Femur (tissue), 1 donor: ENCODE measurements at regions not wholly inside any gene's neighbourhood (a gene's known extent, or its start where the extent isn't known, plus 50 kb on each side); places are given as distances from the start of the nearest gene placed in this dataset.
"Not testable (repeated sequence)": the region's sequence is repeated elsewhere in the genome, so short reads cannot be mapped to it uniquely, and the experiment has no call there.

Experiments
- DNase-seq: peaks from one replicate; pipeline ENCODE4 v3.0.0-alpha.2; 2017

DNA sequence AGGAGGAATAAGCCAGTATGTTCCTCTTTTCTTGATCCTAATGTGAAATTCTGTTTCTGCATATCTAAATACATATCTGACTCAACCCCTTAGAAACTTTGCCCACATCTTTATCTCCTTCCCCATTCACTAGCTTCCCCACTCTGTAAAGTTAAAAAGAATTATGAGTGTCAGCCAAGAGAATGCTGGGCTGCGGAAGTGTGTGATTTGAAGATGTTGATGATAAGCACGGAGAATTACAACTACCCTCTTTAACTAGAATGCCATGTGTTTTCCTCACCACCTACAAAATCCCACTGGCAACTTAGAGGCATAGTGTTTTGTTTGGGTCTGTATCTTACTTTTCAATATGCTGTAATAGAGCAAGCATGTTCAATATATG is 490.4 kb upstream of the FANCL start:
- no peak for DNase-seq

DNA sequence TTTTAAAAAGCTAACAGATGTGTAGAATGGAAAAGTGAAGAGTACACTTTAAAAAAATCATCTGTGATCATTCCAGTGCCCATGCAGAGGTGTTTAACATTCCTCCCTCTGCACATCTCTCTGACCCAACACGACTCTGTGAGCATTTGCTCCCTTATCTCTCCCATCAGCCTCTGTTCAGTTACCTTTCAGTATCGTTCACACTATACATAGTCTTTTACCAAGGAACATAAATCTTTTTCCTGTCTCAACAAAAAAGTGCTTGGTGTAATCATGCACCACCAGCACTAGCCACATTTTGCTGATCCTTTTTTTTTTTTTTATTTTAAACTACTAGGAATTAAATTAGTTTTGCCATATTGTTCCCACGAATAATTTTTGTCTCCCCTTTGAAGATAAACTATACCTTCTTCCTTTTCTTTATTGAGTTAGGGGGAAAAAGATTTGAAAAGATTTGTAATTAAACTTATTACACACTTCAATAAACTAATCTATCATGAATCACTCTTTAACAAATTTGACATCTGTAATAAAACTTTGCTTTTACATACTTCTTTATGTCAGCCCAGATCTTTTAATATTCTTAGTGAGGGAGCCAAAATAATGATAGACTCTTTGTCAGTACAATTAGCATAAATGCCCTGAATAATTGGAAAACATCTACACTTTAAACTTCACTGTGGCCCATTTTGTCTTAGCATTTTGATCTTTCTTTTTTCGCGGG is 489.8 kb upstream of the FANCL start:
- DNase-seq = no peak

DNA sequence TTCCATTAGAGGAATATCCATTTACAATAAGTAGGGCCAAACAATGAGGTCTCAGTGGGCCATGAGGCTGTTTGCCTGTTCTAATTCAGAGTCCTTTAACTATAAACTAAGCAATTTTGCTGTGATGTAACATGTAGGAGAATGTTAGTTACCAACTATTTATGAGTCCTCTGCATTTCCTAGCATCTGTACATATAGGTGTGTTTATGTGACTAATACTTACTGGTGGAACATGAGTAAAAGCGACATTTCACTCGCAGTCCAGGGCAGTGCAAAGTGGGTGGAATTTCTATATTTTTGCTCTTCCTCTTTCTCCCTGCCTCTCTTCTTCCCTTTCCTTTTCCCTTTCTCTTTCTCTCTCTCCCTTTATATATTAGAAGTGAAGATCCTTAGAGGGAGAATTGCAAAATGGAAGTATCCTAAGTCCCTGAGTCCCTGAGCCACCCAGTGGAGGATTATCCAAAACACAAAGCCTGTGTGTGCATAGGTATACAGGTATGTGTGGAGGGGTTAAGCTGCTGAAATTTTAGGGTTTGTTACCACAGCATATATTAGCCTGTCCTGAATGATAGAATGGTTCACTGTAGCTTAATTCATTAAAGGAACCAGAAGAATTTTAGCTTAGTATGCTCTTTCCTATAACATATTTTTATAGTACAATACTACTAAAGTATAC is 487.0 kb upstream of the FANCL start:
- DNase-seq = no peak

DNA sequence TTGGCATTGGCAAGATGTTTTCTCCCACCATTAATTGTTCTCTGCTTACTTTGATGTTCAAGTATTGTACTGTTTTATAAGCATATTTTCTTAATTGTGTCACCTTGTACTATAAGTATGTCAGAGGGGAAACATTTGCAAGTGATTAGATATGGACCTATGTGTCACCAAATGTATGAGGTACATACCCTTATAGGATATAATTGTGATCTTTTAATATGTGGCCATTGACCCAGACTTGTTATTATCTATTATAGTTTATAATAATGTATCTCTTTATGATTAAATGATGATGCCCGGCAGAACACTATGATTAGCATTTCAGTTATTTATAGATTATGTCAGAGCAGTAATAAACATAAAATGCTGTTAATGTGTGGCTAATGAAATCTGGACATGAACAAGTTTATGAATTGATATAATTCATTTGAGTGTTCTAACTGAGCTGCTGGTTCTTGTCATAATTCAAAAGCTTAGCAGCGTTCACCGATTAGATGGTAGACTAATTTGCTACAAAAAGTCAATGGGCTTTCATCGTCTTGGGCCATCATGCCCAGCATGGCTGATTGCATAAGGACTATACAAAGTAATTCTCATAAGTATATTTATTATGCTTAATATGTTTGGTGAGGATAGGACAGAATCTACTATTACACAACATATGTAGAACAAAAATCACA is 480.9 kb upstream of the FANCL start:
- no peak for DNase-seq

DNA sequence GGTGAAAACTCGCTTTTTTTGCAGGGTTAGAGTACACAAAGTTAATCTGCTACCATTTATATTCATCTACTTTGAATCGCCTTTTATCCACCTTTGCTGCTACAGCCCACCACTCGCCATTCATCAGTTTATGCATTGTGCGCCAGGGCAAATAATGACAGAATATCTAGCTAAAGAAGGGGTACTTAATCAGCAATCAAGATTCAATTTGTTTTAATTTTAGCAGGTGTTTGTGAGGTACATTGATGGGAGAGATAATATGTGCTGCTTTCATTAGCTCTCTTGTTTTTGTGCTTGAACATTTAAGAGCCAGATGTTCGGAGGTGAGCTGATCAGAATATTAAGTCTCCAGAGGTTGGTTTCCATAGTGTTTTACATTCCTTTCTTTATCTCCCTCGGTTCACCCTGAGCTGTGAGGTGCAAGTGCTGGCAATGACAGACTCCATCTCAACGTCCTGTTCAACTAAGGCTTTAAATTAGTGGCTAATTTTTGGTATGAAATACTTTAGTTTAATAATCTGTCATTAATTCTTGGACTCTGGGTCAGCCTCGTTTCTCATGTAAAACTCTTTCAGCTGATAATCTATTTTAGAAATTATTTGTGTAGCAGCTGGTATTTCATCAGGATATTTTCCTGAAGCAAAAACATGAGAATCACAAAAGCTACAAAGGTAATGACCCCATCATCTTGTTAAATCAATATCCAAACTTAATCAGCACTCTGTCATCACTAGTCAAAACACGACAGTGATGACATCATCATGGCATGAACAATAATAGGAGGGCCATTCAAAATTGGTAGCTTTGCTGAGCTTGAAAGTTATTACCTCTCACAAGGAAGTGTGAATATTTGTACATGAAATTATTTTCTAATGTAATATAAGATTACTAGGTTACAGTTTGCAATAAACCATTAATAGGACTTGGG is 479.9 kb upstream of the FANCL start:
- DNase-seq = no peak

DNA sequence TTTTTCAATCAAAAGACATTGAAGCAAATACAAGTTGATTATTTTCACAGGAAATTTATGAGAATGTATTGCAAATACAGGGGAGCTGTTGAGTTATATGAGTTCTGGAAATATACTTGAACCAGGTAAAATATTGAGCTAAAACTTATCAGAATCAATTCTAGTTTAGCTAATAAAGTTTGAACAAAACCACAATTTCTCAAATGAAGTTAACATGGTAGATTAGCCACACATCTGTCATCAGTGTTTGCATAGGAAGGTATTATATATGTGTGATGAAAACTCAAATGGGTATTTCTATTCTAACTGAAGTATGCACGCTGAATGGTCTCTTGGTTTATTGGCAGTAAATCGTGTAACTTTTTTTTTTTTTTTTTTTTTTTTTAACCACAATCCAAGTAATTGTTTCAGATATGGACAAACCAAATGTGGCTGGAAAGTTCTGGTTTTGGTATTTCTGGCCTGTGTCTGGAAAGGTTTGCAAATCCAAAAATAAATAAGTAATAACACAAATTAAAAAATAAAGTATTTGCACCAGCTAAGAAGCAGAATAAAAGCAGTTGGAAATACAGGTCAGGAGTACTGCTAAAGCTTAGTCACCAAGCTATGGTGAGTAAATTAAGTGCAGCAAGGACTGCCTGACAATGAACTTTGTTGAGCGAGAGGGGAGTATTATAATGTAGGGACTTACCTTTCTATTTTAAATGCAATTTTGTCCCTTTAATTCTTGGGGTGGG is 479.1 kb upstream of the FANCL start:
- no peak for DNase-seq

DNA sequence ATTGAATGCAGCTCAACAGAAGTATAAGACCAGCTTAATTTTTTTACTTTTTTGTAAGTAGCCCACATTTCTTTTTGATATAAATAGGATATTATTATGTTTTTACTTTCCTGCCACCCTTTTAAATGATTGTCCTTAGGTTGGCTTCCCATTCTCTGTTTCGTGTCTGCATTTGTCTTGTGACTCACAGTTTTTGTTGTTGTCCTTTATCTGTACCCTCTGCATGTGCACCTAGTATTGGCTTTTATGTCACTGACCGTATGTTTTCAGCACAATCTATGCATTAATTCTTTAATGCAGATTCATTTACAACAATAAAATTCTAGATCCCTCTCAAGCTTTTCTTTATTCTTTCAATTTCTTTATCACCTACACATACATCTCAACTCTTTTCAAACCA is 474.2 kb upstream of the FANCL start:
- DNase-seq = no peak

DNA sequence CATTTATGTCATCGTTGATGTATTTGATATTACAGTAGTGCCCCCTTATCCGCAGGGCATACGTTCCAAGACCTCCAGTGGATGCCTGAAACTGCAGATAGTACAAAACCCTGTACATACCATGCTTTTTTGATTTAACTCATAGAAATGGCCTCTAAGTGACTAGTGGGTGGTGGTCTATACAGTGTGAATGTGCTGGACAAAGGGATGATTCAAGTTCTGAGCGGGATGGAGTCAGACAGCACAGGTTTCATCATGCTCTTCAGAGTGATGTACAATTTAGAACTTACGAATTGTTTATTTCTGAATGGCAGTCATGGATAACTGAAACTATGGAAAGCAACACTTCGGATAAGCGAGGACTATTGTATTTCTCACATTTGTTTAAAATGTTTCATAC is 473.1 kb upstream of the FANCL start:
- DNase-seq = no peak

DNA sequence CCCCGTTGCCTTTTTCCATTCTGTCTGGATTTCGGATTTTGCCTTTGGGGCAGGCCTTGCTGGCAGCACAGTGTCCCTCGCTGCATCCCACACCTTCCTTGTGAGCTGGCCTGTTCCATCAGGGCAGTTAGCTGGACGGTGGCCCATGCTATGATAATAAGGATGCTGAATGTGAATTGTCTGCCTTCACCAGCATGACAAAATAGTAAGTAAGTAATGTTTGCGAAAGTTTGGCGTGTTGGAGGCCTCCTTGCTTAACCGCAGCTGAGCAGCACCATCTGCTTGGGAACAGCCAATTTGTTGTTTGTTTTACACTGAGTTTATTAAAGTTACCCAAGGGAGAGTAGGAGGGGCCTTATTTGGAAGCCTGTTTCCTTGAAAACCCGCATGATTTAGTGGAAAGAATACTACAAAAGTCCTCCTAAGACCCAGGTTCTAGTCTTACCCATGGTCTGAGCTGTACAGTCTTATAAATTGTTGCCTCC is 469.7 kb upstream of the FANCL start:
- DNase-seq = no peak

DNA sequence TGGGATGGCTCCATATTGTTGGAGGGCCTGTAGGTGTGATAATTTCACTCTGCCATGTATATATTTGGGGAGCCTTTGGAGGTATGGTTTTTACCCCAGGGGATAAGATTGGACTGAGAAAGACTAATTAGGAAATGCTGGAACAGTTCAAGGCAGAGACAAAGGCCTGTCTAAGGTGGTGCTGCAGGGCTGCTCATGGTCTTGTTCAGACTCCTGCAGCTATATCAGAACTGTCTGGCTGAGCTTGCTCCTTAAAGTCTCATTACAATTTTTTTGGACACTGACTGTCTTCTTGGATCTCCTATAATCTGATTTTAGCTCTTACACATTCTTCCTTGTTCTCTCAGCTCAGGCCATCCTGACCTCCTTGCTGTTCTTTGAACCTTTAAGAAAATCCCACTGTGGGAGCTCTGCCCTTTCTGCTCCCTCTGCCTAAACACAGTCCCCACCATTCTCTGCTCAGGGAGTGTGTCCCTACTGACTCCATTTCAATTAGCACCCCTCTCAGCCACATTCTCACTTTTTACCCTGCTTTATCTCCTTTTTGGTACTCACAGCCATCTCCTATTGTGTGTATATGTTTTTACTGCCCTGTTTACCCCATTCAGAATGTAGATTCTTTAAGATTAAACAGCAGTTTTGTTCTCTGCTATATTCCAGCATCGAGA is 468.7 kb upstream of the FANCL start:
- no peak for DNase-seq

DNA sequence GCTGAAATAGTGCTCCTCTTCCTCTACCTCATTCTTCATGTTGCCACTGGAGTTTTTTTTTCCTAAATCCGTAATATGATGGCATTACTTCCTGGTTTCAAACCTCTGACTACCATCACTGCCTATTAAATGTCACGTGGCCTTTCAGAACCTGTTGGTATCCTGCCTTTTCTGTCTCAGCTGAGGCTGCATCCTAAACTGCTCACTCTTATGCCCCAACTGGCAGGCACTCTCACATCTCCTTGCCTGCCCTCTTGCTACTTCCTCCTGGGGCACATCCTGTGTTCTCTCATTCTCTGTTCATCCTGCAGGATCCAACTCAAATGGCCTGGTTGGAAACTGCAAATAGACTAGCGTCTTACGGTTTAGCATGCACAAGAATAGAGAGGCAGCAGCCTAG is 468.1 kb upstream of the FANCL start:
- DNase-seq = no peak

DNA sequence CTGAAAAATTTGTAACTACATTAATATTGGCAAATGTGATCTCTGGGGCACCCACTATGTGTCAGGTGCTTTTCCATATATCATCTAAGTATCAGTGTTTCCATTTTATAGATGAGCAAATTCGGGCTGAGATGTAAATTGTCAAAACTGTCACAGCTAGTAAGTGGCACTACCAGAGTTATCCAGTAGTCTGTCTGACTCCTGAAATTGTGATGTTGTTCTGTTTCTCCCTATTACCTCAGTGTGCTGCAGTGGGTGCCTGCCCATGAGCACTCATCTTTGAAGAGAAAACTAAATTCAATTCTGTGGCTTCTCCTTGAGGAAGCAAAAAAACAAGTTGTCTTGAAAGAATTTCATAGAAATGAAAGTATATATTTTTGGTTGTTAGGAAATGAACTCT is 467.4 kb upstream of the FANCL start:
- no peak for DNase-seq

DNA sequence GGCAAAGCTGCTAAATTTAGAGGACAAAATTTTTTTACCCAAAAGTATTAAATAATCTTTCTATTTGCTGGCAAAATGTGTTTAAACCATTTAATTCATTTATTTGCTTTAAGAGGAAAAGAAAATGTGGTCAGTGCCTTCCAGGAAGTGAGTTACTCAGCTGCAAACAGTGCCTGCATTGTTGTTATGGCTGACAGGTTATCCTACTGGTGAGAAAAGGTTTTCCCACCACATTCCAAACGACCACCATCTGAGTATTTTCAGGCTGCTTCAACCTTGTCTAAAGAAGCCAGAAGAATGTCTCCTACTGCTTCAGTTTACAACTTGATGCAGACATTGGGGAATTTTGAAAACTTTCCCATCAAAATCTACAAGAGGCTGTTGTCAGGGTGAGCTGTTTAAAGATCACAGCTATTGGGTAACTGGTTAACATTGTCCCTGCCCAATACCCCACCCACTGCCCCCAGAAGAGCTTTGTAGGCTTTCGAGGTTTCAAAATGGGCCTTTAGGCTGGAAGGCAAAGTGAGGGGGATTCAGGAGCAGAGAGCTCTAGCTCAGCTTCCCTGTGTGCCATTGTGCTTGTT is 461.3 kb upstream of the FANCL start:
- no peak for DNase-seq

DNA sequence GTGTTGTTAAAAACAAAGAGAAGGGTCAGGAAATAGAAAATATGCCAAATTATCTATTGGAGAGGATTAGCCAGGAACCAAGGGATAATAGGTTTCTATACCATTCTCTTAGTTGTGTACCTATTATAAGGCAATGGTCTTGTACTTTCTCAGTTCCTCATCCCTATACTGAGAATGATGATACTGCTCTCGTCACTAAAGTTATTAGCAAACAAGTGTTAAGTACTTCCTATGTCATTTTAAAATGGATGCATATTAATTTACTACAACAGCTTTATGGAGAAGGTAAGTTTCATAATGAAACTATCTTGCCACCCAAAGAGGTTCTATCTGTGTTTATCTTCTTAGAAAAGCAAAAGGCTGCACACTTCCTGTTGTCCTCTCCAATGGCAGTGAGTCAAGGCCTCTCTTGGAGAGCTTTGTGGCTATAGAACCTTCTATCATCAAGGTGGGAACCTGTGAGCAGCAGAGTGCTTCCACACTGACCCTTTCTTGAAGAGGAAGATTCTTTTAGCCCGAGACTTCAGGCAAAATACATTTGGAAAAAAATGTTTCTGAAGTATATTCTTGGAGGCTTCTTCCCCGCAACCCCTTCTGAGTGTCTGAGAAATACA is 460.7 kb upstream of the FANCL start:
- no peak for DNase-seq

DNA sequence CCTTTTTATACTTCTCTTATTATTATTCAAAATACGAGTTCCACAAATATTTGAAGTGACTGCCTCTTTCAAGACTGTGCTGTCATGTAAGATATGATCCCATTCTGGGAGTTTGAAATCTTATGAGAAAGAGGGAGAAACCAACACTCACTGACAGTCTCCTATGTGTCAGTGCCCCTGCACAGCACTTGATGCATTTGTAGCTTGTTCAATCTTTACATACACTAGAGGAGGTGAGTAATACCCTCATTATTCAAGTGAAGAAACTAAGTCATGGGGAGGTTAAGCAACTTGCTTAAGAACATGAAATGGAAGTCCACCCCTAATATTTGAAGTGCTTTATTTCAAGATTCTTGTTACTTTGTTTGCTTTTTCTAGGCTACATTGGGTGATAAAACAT is 459.5 kb upstream of the FANCL start:
- no peak for DNase-seq

DNA sequence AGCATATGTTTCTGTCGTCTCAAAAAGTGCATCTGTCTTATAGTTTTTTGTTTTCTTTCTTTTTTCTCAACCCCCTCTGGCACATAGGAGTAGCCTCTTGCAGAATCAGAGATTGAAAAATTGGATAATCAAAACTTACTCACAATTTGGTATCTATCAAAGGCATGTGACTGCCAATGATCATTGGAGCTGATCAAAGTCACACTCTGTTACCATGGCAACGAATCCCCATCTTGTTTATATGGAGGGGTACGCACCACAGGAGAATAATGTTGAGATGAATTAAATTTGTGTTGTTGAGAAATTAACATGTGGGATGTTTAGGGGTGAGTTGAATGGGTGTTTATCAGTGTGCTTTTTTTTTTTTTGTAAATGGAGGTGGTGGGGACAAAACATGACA is 458.3 kb upstream of the FANCL start:
- no peak for DNase-seq

DNA sequence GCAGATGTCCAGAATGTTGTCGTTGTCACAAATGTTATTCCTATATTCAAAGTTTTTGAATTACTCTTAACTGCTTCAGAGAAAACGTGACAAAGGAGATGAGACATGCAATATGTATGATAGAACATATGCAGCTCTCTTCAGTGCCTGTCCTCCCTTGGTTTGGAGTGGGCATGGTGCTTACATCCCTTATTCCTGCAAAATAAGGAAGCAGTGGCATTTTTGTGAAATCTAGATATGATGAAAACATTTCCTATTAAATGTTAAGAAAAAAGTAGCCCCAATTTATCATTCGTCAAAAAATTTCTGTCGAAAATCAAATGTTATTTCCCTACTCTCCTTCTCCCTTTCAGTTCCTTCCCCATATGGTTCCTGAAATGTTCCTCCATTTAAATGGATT is 457.5 kb upstream of the FANCL start:
- DNase-seq = no peak

DNA sequence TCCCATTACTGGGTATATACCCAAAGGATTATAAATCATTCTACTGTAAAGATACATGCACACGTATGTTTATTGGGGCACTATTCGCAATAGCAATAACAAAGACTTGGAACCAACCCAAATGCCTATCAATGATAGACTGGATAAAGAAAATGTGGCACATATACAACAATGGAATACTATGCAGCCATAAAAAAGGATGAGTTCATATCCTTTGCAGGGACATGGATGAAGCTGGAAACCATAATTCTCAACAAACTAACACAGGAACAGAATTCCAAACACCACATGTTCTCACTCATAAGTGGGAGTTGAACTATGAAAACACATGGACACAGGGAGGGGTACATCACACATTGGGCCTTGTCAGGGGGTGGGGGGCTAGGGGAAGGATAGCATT is 453.0 kb upstream of the FANCL start:
- not testable (repeated sequence) for DNase-seq

DNA sequence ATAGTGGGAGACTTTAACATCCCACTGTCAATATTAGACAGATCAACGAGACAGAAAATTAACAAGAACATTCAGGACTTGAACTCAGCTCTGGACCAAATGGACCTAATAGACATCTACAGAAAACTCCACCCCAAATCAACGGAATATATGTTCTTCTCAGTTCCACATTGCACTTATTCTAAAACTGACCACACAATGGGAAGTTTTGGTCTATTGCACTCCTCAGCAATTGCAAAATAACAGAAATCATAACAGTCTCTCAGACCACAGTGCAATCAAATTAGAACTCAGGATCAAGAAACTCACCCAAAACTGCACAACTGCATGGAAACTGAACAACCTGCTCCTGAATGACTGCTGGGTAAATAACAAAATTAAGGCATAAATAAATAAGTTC is 449.9 kb upstream of the FANCL start:
- not testable (repeated sequence) for DNase-seq

DNA sequence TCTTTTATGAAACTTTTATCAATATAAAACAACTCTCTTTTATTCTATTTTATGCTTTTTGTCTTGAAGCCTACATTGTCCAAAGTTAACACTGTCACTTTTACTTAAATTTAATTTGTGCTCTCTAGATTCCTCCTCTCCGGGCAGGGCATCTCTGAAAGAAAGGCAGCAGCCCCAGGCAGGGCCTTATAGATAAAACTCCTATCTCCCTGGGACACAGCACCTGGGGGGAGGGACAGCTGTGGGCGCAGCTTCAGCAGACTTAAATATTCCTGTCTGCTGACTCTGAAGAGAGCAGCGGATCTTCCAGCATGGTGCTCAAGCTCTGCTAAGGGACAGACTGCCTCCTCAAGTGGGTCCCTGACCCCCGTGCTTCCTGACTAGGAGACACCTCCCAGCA is 447.7 kb upstream of the FANCL start:
- DNase-seq = no peak

DNA sequence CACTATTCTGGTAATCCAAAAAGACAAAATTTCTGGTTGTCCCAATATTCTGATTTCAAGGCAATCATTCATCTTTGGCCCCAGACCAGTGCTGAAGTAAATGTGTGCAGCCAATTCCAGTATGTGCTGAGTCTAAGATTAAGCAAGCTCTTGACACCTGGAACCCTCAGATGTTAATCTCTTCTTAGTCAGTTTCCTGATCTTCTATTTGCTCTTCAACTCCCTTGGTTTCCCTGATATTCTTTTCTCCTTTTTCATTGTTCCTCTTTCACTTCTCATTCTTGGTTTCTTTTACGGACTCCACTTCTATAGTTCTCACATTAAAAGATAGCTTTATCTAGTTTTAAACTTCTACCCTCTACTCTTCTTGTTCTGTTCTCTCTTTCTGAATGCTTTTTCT is 445.7 kb upstream of the FANCL start:
- no peak for DNase-seq
